GM12878 (cell line): ENCODE measurements at regions not wholly inside any gene's neighbourhood (a gene's known extent, or its start where the extent isn't known, plus 50 kb on each side); places are given as distances from the start of the nearest gene placed in this dataset.

Experiments
- ATAC-seq: fragments of 200-7000 bp; cut with Tn5 transposase; 3 replicates; pipeline ENCODE4 v1.9.1; 2020; ENCODE audit warnings: mild to moderate bottlenecking, moderate library complexity
- BruUV-seq: library from RNA; stranded (reverse); fragments of 400-500 nt; replicated peaks from 2 replicates; lab custom pipeline; 2021; lab: Mats Ljungman, UMichigan
- CTCF ChIA-PET: fragments of 300-600 bp; sonication (Branson Sonifier 250); formaldehyde crosslinking; extraction: SDS; loops from one replicate; lab custom pipeline; 2021; ENCODE audit warnings: inconsistent platforms; lab: Yijun Ruan, JAX
- POLR2A ChIA-PET: fragments of 350-600 bp; formaldehyde crosslinking; extraction: SDS; loops from one replicate; lab custom pipeline; 2021; ENCODE audit warnings: inconsistent platforms; lab: Charles Lee
- RAD21 ChIA-PET: fragments of 300-600 bp; sonication (Branson Sonifier 250); formaldehyde crosslinking; loops from one replicate; lab custom pipeline; 2023; ENCODE audit warnings: antibody characterized with exemption; ENCODE audit not compliant: unreplicated experiment; lab: Charles Lee
- SMC1A ChIA-PET: fragments of 300-600 bp; sonication (Branson Sonifier 250); formaldehyde crosslinking; loops from one replicate; lab custom pipeline; 2023; ENCODE audit not compliant: unreplicated experiment, uncharacterized antibody; lab: Charles Lee
- DNase-seq: peaks from one replicate; pipeline ENCODE4 v3.0.0-alpha.2; 2011; ENCODE audit warnings: low read depth, low spot score
- FAIRE-seq: peaks from 3 replicates; lab custom pipeline; 2011; peaks lifted over from hg19 to GRCh38; lab: Jason Lieb, UNC
- H2AFZ ChIP-seq: 2 replicates; pipeline ENCODE4 v1.6.0; 2011; ENCODE audit warnings: low read depth, low read length, control low read depth; ENCODE audit not compliant: control insufficient read depth
- H3K27ac ChIP-seq: 2 replicates; pipeline ENCODE4 v1.5.1; 2011; ENCODE audit warnings: control low read depth; ENCODE audit not compliant: control insufficient read depth, insufficient read depth
- H3K27me3 ChIP-seq, 2 experiments: replicated peaks in 1 of 2; 2 replicates each; pipeline versions ENCODE4 v1.6.0 to v1.6.1; 2011; ENCODE audit warnings: low read length in 1 of 2; ENCODE audit not compliant: control insufficient read depth in 2 of 2, insufficient read depth in 2 of 2
- H3K36me3 ChIP-seq, 2 experiments: 2 replicates each; pipeline ENCODE4 v1.5.1; 2011; ENCODE audit warnings: low read length in 1 of 2; ENCODE audit not compliant: control insufficient read depth in 2 of 2, insufficient read depth in 2 of 2
- H3K4me1 ChIP-seq: 2 replicates; pipeline ENCODE4 v1.6.1; 2011; ENCODE audit warnings: mild to moderate bottlenecking, low read length, moderate library complexity, mixed read lengths; ENCODE audit not compliant: control insufficient read depth, insufficient read depth
- H3K4me2 ChIP-seq: 2 replicates; pipeline ENCODE4 v1.6.0; 2011; ENCODE audit warnings: control low read depth; ENCODE audit not compliant: control insufficient read depth, insufficient read depth
- H3K4me3 ChIP-seq: fragments of 200-600 bp; sonication (generic); 2 replicates; pipeline ENCODE4 v1.5.1; 2016
- H3K79me2 ChIP-seq: 2 replicates; pipeline ENCODE4 v1.6.0; 2011; ENCODE audit warnings: low read length; ENCODE audit not compliant: control insufficient read depth, insufficient read depth
- H3K9ac ChIP-seq: 2 replicates; pipeline ENCODE4 v1.8.0; 2011; ENCODE audit warnings: low read length, control low read depth, mixed read lengths; ENCODE audit not compliant: control insufficient read depth, insufficient read depth
- H3K9me3 ChIP-seq: replicated peaks from 3 replicates; pipeline ENCODE4 v1.5.1; 2011; ENCODE audit warnings: mild to moderate bottlenecking, low read length; ENCODE audit not compliant: control insufficient read depth, insufficient read depth
- H4K20me1 ChIP-seq: 2 replicates; pipeline ENCODE4 v1.6.0; 2011; ENCODE audit not compliant: control insufficient read depth, insufficient read depth
- BMI1 ChIP-seq: fragments of 450-650 bp; IDR thresholded peaks from 2 replicates; pipeline ENCODE4 v1.6.1; 2016; ENCODE audit warnings: mild to moderate bottlenecking, moderate library complexity, borderline replicate concordance
- ELK1 ChIP-seq: IDR thresholded peaks from 2 replicates; pipeline ENCODE4 v1.6.1; 2012; ENCODE audit warnings: low read depth, low read length, improper control_type of control experiment
- FOS ChIP-seq: IDR thresholded peaks from 3 replicates; pipeline ENCODE4 v1.6.1; 2011; ENCODE audit warnings: borderline replicate concordance; ENCODE audit not compliant: insufficient read length; ENCODE audit errors: extremely low read depth
- IKZF1 ChIP-seq: fragments of 450-650 bp; conservative IDR thresholded peaks from 2 replicates; pipeline ENCODE4 v1.6.1; 2017; ENCODE audit warnings: antibody characterized with exemption, mild to moderate bottlenecking
- KDM1A ChIP-seq: fragments of 200-600 bp; sonication (generic); IDR thresholded peaks from 2 replicates; pipeline ENCODE4 v1.6.1; 2016; ENCODE audit warnings: borderline replicate concordance
- MEF2B ChIP-seq: fragments of 450-650 bp; IDR thresholded peaks from 2 replicates; pipeline ENCODE4 v1.6.1; 2018; ENCODE audit warnings: mild to moderate bottlenecking, moderate library complexity; ENCODE audit not compliant: partially characterized antibody, poor library complexity, severe bottlenecking
- MLLT1 ChIP-seq: fragments of 450-650 bp; IDR thresholded peaks from 2 replicates; pipeline ENCODE4 v1.6.1; 2016; ENCODE audit warnings: mild to moderate bottlenecking
- NFYB ChIP-seq: IDR thresholded peaks from 2 replicates; pipeline ENCODE4 v1.6.1; 2011; ENCODE audit warnings: low read depth, mild to moderate bottlenecking, low read length, improper control_type of control experiment, moderate library complexity; ENCODE audit not compliant: insufficient read depth
- RAD21 ChIP-seq: IDR thresholded peaks from 2 replicates; pipeline ENCODE4 v1.6.1; 2011; ENCODE audit warnings: mild to moderate bottlenecking, low read depth, low read length, moderate library complexity; ENCODE audit not compliant: insufficient read depth
- ZNF274 ChIP-seq: IDR thresholded peaks from one replicate; pipeline ENCODE4 v1.8.0; 2011; ENCODE audit not compliant: insufficient read length, insufficient read depth
- ZNF592 ChIP-seq: fragments of 450-650 bp; IDR thresholded peaks from 2 replicates; pipeline ENCODE4 v1.6.1; 2017; ENCODE audit warnings: mild to moderate bottlenecking, moderate library complexity
- WGBS: methylation state at CpG from one replicate; pipeline ENCODE4 v1.1.6; 2016; ENCODE audit warnings: low lambda C conversion rate; ENCODE audit not compliant: insufficient replicate concordance, insufficient coverage; ENCODE audit errors: missing lambda C conversion rate; 5-methylcytosine and 5-hydroxymethylcytosine counted together
- in situ Hi-C: fragments of 300-500 bp; cut with MboI; formaldehyde crosslinking; loops from 9 replicates; pipeline ENCODE4 v1.14.3; 2018; ENCODE audit warnings: mixed read lengths
- intact Hi-C: fragments of 100-400 bp; cut with micrococcal nuclease; formaldehyde crosslinking; loops from one replicate; pipeline ENCODE4 v1.14.2; 2022; ENCODE audit not compliant: unreplicated experiment

GRCh38 chr4:120524237-120524636 lies 398.3 kb downstream of the PRDM5 start:
- WGBS = 23% methylated on average over 2 of the region's 2 CpGs
- ATAC-seq = no peak
- DNase-seq = no peak
- Histone ChIP-seq H2AFZ (no peak overlapping the region), H3K27ac (no peak overlapping the region), H3K36me3 (no peaks in the 10 kb centered on the region), H3K79me2 (no peaks in the 10 kb centered on the region), H4K20me1 (no peaks in the 10 kb centered on the region), H3K4me3 (no peak overlapping the region), H3K9ac (no peak overlapping the region), H3K4me2 (no peak overlapping the region), H3K27me3 (no peaks in the 10 kb centered on the region), H3K9me3 (no peaks in the 10 kb centered on the region), H3K4me1 (no peaks in the 10 kb centered on the region)
- intact Hi-C loops (no loop called here), in situ Hi-C loops (no loop called here)
- ChIA-PET SMC1A (no interaction called here), CTCF (no interaction called here), POLR2A (interaction anchor here (0.6 kb wide), 1 partner anchor 151 kb away, joined by 5 read pairs; no protein-coding TSS in a partner anchor), RAD21 (no interaction called here)
- no peak for FAIRE-seq
- BruUV-seq = no TSS peak
- TF ChIP-seq ZNF274 = no peak

GRCh38 chr4:120520761-120521160 lies 401.8 kb downstream of the PRDM5 start:
- ATAC-seq (no peak), FAIRE-seq (peak; percentile 47), DNase-seq (no peak)
- Histone ChIP-seq H3K36me3 (no peaks in the 10 kb centered on the region), H3K27me3 (no peaks in the 10 kb centered on the region), H3K4me1 (no peaks in the 10 kb centered on the region), H3K4me2 (no peak overlapping the region), H4K20me1 (no peaks in the 10 kb centered on the region), H2AFZ (no peak overlapping the region), H3K4me3 (no peak overlapping the region), H3K79me2 (no peaks in the 10 kb centered on the region), H3K27ac (no peak overlapping the region), H3K9me3 (no peaks in the 10 kb centered on the region), H3K9ac (no peak overlapping the region)
- ChIA-PET CTCF (no interaction called here), SMC1A (no interaction called here), RAD21 (no interaction called here), POLR2A (no interaction called here)
- WGBS = 26% methylated on average over 2 of the region's 2 CpGs
- no TSS peak for BruUV-seq
- in situ Hi-C loops (no loop called here), intact Hi-C loops (no loop called here)
- no peak for TF ChIP-seq IKZF1
- TF ChIP-seq MLLT1 = no peak
- TF ChIP-seq MEF2B = no peak
- no peak for TF ChIP-seq FOS
- TF ChIP-seq ZNF592 = no peak
- no peak for TF ChIP-seq KDM1A
- TF ChIP-seq NFYB = no peak
- no peak for TF ChIP-seq BMI1
- TF ChIP-seq RAD21 = no peak
- no peak for TF ChIP-seq ELK1
